GDM1 (cell line): ENCODE measurements at regions not wholly inside any gene's neighbourhood (a gene's known extent, or its start where the extent isn't known, plus 50 kb on each side); places are given as distances from the start of the nearest gene placed in this dataset.
"Not testable (repeated sequence)": the region's sequence is repeated elsewhere in the genome, so short reads cannot be mapped to it uniquely, and the experiment has no call there.

Experiments used
- DNase-seq: peaks from one replicate; lab custom pipeline; 2025; lab: John Stamatoyannopoulos, UW

- no peak for DNase-seq
These were observed 84.4 kb upstream of the XYLT1 start for GRCh38 chr16:17555176-17555575.

GRCh38 chr16:17552351-17552750 lies 81.6 kb upstream of the XYLT1 start:
- no peak for DNase-seq

GRCh38 chr16:17551682-17552081 lies 80.9 kb upstream of the XYLT1 start:
- DNase-seq, result not testable (repeated sequence)

- no peak for DNase-seq
These were observed 78.1 kb upstream of the XYLT1 start for GRCh38 chr16:17548825-17549224.

- DNase-seq, result no peak
These were observed 74.0 kb upstream of the XYLT1 start for GRCh38 chr16:17544785-17545184.

GRCh38 chr16:17544304-17544703 lies 73.5 kb upstream of the XYLT1 start:
- no peak for DNase-seq

- no peak for DNase-seq
These were observed 72.3 kb upstream of the XYLT1 start for GRCh38 chr16:17543073-17543472.

GRCh38 chr16:17541324-17541723 lies 70.6 kb upstream of the XYLT1 start:
- no peak for DNase-seq

- DNase-seq, result no peak
These were observed 68.2 kb upstream of the XYLT1 start for GRCh38 chr16:17538927-17539326.

GRCh38 chr16:17532338-17532995 lies 61.7 kb upstream of the XYLT1 start:
- DNase-seq, result no peak

GRCh38 chr16:17529982-17530760 lies 59.4 kb upstream of the XYLT1 start:
- no peak for DNase-seq

- no peak for DNase-seq
These were observed 56.5 kb upstream of the XYLT1 start for GRCh38 chr16:17526956-17527937.

GRCh38 chr16:17524656-17525055 lies 53.9 kb upstream of the XYLT1 start:
- no peak for DNase-seq

- no peak for DNase-seq
These were observed 49.8 kb upstream of the XYLT1 start for GRCh38 chr16:17520561-17520960.
